SK-N-MC (cell line): ENCODE measurements at regions not wholly inside any gene's neighbourhood (a gene's known extent, or its start where the extent isn't known, plus 50 kb on each side); places are given as distances from the start of the nearest gene placed in this dataset.

ENCODE experiments used
- DNase-seq: peaks from one replicate; pipeline ENCODE4 v3.0.0-alpha.2; 2011; ENCODE audit warnings: low read depth, low spot score
- H3K27ac ChIP-seq: fragments of 200-600 bp; sonication (generic); 2 replicates; pipeline ENCODE4 v1.5.1; 2016; ENCODE audit warnings: mixed run types
- H3K36me3 ChIP-seq: fragments of 200-600 bp; sonication (generic); 2 replicates; pipeline ENCODE4 v1.6.1; 2017; ENCODE audit warnings: antibody characterized with exemption, low read length, mixed read lengths; ENCODE audit not compliant: insufficient read depth
- H3K4me3 ChIP-seq: fragments of 200-600 bp; sonication (generic); 2 replicates; pipeline ENCODE4 v1.5.1; 2016
- H3K9ac ChIP-seq: fragments of 200-600 bp; sonication (generic); 2 replicates; pipeline ENCODE4 v1.8.0; 2017; ENCODE audit warnings: mixed run types, mixed read lengths; ENCODE audit not compliant: insufficient read length
- H3K9me3 ChIP-seq: fragments of 200-600 bp; sonication (generic); 2 replicates; pipeline ENCODE4 v1.6.1; 2017; ENCODE audit warnings: low read depth, mild to moderate bottlenecking, antibody characterized with exemption, low read length, moderate library complexity, mixed read lengths
- EZH2 ChIP-seq: fragments of 200-600 bp; sonication (generic); IDR thresholded peaks from one replicate; pipeline ENCODE4 v1.6.1; 2017; ENCODE audit warnings: antibody characterized with exemption
- FOXP2 ChIP-seq: optimal IDR thresholded peaks from 2 replicates; pipeline ENCODE3; 2011; ENCODE audit warnings: mild to moderate bottlenecking, moderate library complexity; ENCODE audit not compliant: insufficient read depth; ENCODE audit errors: extremely low read length, control extremely low read depth
- POLR2AphosphoS5 ChIP-seq: IDR thresholded peaks from 2 replicates; pipeline ENCODE4 v1.6.1; 2012; ENCODE audit warnings: mild to moderate bottlenecking, low read depth, low read length, borderline replicate concordance

DNA sequence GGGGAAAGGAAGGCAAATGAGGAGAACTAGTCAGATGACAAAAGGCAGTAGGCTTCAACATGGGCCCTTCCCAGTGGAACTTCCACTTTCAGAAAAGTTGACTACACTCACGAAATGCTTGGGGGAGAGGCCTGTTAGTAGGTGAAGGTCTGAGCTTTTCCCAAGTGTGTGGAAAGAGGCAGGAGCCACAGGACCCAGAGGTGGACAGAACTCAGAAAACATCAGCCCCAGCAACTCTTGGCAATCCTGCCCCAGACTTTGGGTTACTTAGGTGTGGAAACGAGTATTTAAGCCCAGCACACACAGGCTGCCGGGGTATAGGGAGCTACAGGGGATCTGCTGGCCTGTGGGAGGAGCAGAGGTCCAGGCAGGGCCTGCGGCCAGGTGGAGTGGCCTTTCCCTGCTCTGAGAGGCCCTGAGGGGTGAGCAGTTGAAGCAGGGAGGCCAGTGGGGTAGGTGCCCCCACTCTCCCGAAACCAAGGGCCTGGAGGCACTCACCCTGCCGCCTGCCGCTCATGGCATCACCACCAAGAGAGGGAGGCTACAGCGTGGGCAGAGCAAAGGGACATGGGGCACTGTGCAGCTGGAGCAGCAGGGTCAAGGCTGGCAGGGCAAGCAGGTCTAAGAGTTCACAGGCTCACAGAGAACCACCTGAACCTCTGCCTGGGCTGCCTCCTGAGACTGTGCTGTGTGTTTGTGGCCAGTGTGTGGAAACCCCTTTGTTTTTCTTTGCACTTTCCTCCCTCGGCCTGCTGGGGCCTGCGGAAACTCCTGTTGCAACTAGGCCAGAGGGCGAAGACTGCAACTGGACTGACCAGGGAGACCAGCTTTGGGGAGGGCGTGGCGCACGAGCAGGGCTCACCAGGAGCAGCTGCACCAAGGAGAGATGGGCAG, 130.7 kb upstream of the SERTAD2 start:
- no peak for TF ChIP-seq POLR2AphosphoS5
- TF ChIP-seq EZH2: no peak
- no peak for TF ChIP-seq FOXP2
- no peak for DNase-seq
- Histone ChIP-seq H3K27ac (no peak overlapping the region), H3K9me3 (no peaks in the 10 kb centered on the region), H3K4me3 (no peak overlapping the region), H3K9ac (no peak overlapping the region), H3K36me3 (no peaks in the 10 kb centered on the region)

GRCh38 chr2:64785245-64785644, 131.5 kb upstream of the SERTAD2 start:
- DNase-seq: no peak
- Histone ChIP-seq H3K9me3 (no peaks in the 10 kb centered on the region), H3K4me3 (no peak overlapping the region), H3K36me3 (no peaks in the 10 kb centered on the region), H3K9ac (no peak overlapping the region), H3K27ac (no peak overlapping the region)
- TF ChIP-seq FOXP2 (no peak), POLR2AphosphoS5 (no peak), EZH2 (no peak)

GRCh38 chr2:64786343-64787018, 132.8 kb upstream of the SERTAD2 start:
- H3K4me3 ChIP-seq: no peak overlapping the region
- no peak for TF ChIP-seq EZH2
- TF ChIP-seq FOXP2: no peak
- TF ChIP-seq POLR2AphosphoS5: no peak
- no peaks in the 10 kb centered on the region for H3K36me3 ChIP-seq
- H3K27ac ChIP-seq: no peak overlapping the region
- H3K9ac ChIP-seq: no peak overlapping the region
- no peak for DNase-seq
- H3K9me3 ChIP-seq: no peaks in the 10 kb centered on the region

DNA sequence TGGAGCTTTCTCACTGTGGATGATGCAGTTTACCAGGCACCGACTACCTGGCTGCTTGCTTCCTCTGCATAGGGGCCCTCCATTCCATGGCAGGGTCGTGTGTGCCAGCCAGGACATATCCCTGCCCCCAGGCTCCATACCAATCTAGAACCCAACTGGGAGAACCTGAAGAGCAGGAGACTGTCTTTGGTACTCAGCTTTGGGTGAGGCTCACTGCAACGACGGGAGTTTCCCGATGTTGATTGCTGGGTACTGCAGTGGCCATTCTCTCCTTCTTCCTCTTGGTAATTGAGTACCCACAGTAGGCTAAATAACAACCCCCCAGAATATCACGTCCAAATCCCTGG, 133.3 kb upstream of the SERTAD2 start:
- Histone ChIP-seq H3K9ac (no peak overlapping the region), H3K27ac (no peak overlapping the region), H3K36me3 (no peaks in the 10 kb centered on the region), H3K4me3 (no peak overlapping the region), H3K9me3 (no peaks in the 10 kb centered on the region)
- TF ChIP-seq POLR2AphosphoS5 (no peak), EZH2 (no peak), FOXP2 (no peak)
- DNase-seq: no peak

- no peak overlapping the region for H3K27ac ChIP-seq
- no peak overlapping the region for H3K4me3 ChIP-seq
- no peaks in the 10 kb centered on the region for H3K36me3 ChIP-seq
- H3K9me3 ChIP-seq: no peaks in the 10 kb centered on the region
- TF ChIP-seq POLR2AphosphoS5 (no peak), FOXP2 (no peak), EZH2 (no peak)
- no peak overlapping the region for H3K9ac ChIP-seq
- DNase-seq: no peak
These were observed 134.0 kb upstream of the SERTAD2 start for GRCh38 chr2:64787698-64788097.

- TF ChIP-seq EZH2 (no peak), FOXP2 (no peak), POLR2AphosphoS5 (no peak)
- no peak overlapping the region for H3K9ac ChIP-seq
- H3K36me3 ChIP-seq: no peaks in the 10 kb centered on the region
- H3K9me3 ChIP-seq: no peaks in the 10 kb centered on the region
- no peak overlapping the region for H3K4me3 ChIP-seq
- H3K27ac ChIP-seq: no peak overlapping the region
- no peak for DNase-seq
These were observed 136.0 kb upstream of the SERTAD2 start for GRCh38 chr2:64789466-64790320.

- Histone ChIP-seq H3K36me3 (no peaks in the 10 kb centered on the region), H3K9me3 (no peaks in the 10 kb centered on the region), H3K4me3 (no peak overlapping the region), H3K27ac (no peak overlapping the region), H3K9ac (no peak overlapping the region)
- DNase-seq: no peak
- TF ChIP-seq EZH2 (no peak), FOXP2 (no peak), POLR2AphosphoS5 (no peak)
These were observed 138.6 kb upstream of the SERTAD2 start for GRCh38 chr2:64792300-64792699.
